OCI-LY7 (cell line): ENCODE measurements at regions not wholly inside any gene's neighbourhood (a gene's known extent, or its start where the extent isn't known, plus 50 kb on each side); places are given as distances from the start of the nearest gene placed in this dataset.

Experiments used
- BruUV-seq: library from RNA; stranded (reverse); fragments of 400-500 nt; replicated peaks from 2 replicates; lab custom pipeline; 2021; lab: Mats Ljungman, UMichigan
- CTCF ChIA-PET: fragments of 300-600 bp; sonication (Branson Sonifier 250); formaldehyde crosslinking; loops from one replicate; lab custom pipeline; 2022; ENCODE audit warnings: antibody characterized with exemption; ENCODE audit not compliant: unreplicated experiment; lab: Charles Lee
- POLR2A ChIA-PET: fragments of 300-600 bp; sonication (Branson Sonifier 250); formaldehyde crosslinking; loops from one replicate; lab custom pipeline; 2022; ENCODE audit warnings: antibody characterized with exemption; lab: Charles Lee
- DNase-seq: peaks from one replicate; pipeline ENCODE4 v3.0.0-alpha.2; 2015; ENCODE audit warnings: low spot score
- H2AFZ ChIP-seq: fragments of 200-600 bp; sonication (generic), shearing (Covaris generic); 2 replicates; pipeline ENCODE4 v1.6.1; 2014; ENCODE audit warnings: mild to moderate bottlenecking, antibody characterized with exemption, low read length, moderate library complexity
- H3K27ac ChIP-seq: fragments of 200-600 bp; sonication (generic); 2 replicates; pipeline ENCODE4 v1.5.1; 2014; ENCODE audit warnings: mixed run types, low read depth, mild to moderate bottlenecking, moderate library complexity, low read length, inconsistent platforms; ENCODE audit not compliant: poor library complexity, severe bottlenecking
- H3K36me3 ChIP-seq: fragments of 200-600 bp; sonication (generic); 2 replicates; pipeline ENCODE4 v1.6.1; 2014; ENCODE audit warnings: mild to moderate bottlenecking, antibody characterized with exemption, low read length, moderate library complexity, mixed read lengths; ENCODE audit not compliant: insufficient read depth
- H3K4me1 ChIP-seq: fragments of 200-600 bp; sonication (generic); 2 replicates; pipeline ENCODE4 v1.5.1; 2014; ENCODE audit warnings: mild to moderate bottlenecking, low read length; ENCODE audit not compliant: insufficient read depth, poor library complexity, severe bottlenecking
- H3K4me2 ChIP-seq: fragments of 200-600 bp; sonication (generic); 2 replicates; pipeline ENCODE4 v1.6.1; 2014; ENCODE audit warnings: mild to moderate bottlenecking, low read length
- H3K4me3 ChIP-seq: fragments of 200-600 bp; sonication (generic); 2 replicates; pipeline ENCODE4 v1.5.1; 2014; ENCODE audit warnings: mild to moderate bottlenecking, low read depth, low read length; ENCODE audit not compliant: poor library complexity, severe bottlenecking
- H3K79me2 ChIP-seq: fragments of 200-600 bp; sonication (generic); 2 replicates; pipeline ENCODE4 v1.6.1; 2016; ENCODE audit warnings: low read depth, mild to moderate bottlenecking, low read length, moderate library complexity, mixed read lengths; ENCODE audit not compliant: insufficient read depth
- H3K9me2 ChIP-seq: fragments of 200-600 bp; sonication (generic); 2 replicates; pipeline ENCODE4 v1.6.1; 2016; ENCODE audit warnings: mild to moderate bottlenecking, low read length, mixed read lengths; ENCODE audit not compliant: insufficient read depth
- H3K9me3 ChIP-seq: fragments of 200-600 bp; sonication (generic); 2 replicates; pipeline ENCODE4 v1.6.1; 2014; ENCODE audit warnings: mild to moderate bottlenecking, mixed run types, low read length, mixed read lengths
- H4K20me1 ChIP-seq: fragments of 200-600 bp; sonication (generic); 2 replicates; pipeline ENCODE4 v1.6.1; 2014; ENCODE audit warnings: mild to moderate bottlenecking, antibody characterized with exemption, low read length, moderate library complexity, mixed read lengths; ENCODE audit not compliant: insufficient read depth
- EZH2phosphoT487 ChIP-seq: fragments of 200-600 bp; sonication (generic); IDR thresholded peaks from 2 replicates; pipeline ENCODE4 v1.6.1; 2018; ENCODE audit warnings: low read depth, borderline replicate concordance, mild to moderate bottlenecking, mixed run types, antibody characterized with exemption, low read length, moderate library complexity, mixed read lengths
- intact Hi-C: fragments of 100-400 bp; cut with micrococcal nuclease; formaldehyde crosslinking; loops from one replicate; pipeline ENCODE4 v1.10.0; 2022; ENCODE audit not compliant: unreplicated experiment
- TF ChIP-seq, protein P1 (sequence below): fragments of 200-600 bp; sonication (generic); conservative IDR thresholded peaks from 2 replicates; pipeline ENCODE4 v1.5.1; 2014; ENCODE audit warnings: mild to moderate bottlenecking, antibody characterized with exemption, low read length, moderate library complexity, mixed read lengths

GRCh38 chr2:62577994-62578781 is 72.2 kb upstream of the TMEM17 start:
- no peak overlapping the region for H3K4me2 ChIP-seq
- H3K4me1 ChIP-seq: no peaks in the 10 kb centered on the region
- ChIA-PET CTCF (no interaction called here), POLR2A (no interaction called here)
- intact Hi-C loops: no loop called here
- no peak for DNase-seq
- H3K79me2 ChIP-seq: no peaks in the 10 kb centered on the region
- no peak overlapping the region for H3K4me3 ChIP-seq
- BruUV-seq: no TSS peak
- no peak overlapping the region for H2AFZ ChIP-seq
- H3K9me2 ChIP-seq: no peaks in the 10 kb centered on the region
- no peaks in the 10 kb centered on the region for H3K36me3 ChIP-seq
- no peak overlapping the region for H3K27ac ChIP-seq
- H3K9me3 ChIP-seq: no peaks in the 10 kb centered on the region
- no peak for TF ChIP-seq EZH2phosphoT487
- TF ChIP-seq, protein P1, sequence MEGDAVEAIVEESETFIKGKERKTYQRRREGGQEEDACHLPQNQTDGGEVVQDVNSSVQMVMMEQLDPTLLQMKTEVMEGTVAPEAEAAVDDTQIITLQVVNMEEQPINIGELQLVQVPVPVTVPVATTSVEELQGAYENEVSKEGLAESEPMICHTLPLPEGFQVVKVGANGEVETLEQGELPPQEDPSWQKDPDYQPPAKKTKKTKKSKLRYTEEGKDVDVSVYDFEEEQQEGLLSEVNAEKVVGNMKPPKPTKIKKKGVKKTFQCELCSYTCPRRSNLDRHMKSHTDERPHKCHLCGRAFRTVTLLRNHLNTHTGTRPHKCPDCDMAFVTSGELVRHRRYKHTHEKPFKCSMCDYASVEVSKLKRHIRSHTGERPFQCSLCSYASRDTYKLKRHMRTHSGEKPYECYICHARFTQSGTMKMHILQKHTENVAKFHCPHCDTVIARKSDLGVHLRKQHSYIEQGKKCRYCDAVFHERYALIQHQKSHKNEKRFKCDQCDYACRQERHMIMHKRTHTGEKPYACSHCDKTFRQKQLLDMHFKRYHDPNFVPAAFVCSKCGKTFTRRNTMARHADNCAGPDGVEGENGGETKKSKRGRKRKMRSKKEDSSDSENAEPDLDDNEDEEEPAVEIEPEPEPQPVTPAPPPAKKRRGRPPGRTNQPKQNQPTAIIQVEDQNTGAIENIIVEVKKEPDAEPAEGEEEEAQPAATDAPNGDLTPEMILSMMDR: no peak
- no peaks in the 10 kb centered on the region for H4K20me1 ChIP-seq

GRCh38 chr2:62576276-62576939 is 70.4 kb upstream of the TMEM17 start:
- ChIA-PET CTCF (no interaction called here), POLR2A (interaction anchor here (0.6 to 0.7 kb wide), 2 partner anchors 306 to 1960 kb away, joined by 3 read pairs; no protein-coding TSS in a partner anchor)
- Histone ChIP-seq H3K27ac (no peak overlapping the region), H3K9me3 (no peaks in the 10 kb centered on the region), H2AFZ (no peak overlapping the region), H4K20me1 (no peaks in the 10 kb centered on the region), H3K36me3 (no peaks in the 10 kb centered on the region), H3K79me2 (no peaks in the 10 kb centered on the region), H3K4me1 (no peaks in the 10 kb centered on the region), H3K4me2 (no peak overlapping the region), H3K9me2 (no peaks in the 10 kb centered on the region), H3K4me3 (no peak overlapping the region)
- no TSS peak for BruUV-seq
- TF ChIP-seq, protein P1: no peak
- DNase-seq: no peak
- intact Hi-C loops: no loop called here

DNA sequence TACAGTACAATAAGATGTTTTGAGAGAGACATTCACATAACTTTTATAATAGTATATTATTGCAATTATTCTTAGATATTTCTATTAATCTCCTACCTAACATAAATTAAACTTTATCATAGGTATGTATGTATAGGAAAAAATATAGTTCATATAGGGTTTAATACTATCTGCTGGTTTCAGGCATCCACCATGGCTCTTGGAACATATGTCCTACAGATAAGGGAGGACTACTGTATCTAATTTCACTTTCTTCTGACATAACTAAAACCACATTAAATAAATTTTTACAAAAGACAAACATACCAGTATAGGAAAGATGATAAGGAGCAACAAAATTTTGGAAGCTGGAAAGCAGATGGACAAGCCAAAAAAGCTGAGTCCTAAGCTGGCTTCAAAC is 67.9 kb upstream of the TMEM17 start:
- Histone ChIP-seq H4K20me1 (no peaks in the 10 kb centered on the region), H3K36me3 (no peaks in the 10 kb centered on the region), H3K9me3 (no peaks in the 10 kb centered on the region), H3K9me2 (no peaks in the 10 kb centered on the region), H3K4me3 (no peak overlapping the region), H3K27ac (no peak overlapping the region), H3K4me2 (no peak overlapping the region), H3K79me2 (no peaks in the 10 kb centered on the region), H2AFZ (no peak overlapping the region), H3K4me1 (no peaks in the 10 kb centered on the region)
- no TSS peak for BruUV-seq
- DNase-seq: no peak
- intact Hi-C loops: no loop called here
- no peak for TF ChIP-seq EZH2phosphoT487
- TF ChIP-seq, protein P1: no peak
- ChIA-PET CTCF (no interaction called here), POLR2A (no interaction called here)
